ENCODE measurements at regions not wholly inside any gene's neighbourhood (a gene's known extent, or its start where the extent isn't known, plus 50 kb on each side); places are given as distances from the start of the nearest gene placed in this dataset.

DNA sequence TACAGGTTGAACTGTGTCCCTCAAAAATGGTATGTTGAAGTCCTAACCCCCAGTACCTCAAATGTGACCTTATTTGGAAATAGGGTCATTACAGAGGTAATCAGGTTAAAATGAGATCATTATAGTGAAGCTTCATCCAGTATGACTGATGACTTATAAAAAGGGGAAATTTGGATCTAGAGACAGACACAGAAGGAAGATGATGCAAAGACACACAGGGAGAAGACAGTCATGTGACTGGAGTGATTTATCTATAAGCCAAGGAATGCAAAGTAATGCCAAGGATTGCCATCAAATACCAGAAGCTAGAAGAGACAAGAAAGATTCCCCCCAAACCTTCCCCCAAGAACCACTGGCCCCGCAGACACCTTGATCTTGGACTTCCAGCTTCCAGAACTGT, 155.2 kb downstream of the RBMX2 start:
- TF ChIP-seq, protein P1, sequence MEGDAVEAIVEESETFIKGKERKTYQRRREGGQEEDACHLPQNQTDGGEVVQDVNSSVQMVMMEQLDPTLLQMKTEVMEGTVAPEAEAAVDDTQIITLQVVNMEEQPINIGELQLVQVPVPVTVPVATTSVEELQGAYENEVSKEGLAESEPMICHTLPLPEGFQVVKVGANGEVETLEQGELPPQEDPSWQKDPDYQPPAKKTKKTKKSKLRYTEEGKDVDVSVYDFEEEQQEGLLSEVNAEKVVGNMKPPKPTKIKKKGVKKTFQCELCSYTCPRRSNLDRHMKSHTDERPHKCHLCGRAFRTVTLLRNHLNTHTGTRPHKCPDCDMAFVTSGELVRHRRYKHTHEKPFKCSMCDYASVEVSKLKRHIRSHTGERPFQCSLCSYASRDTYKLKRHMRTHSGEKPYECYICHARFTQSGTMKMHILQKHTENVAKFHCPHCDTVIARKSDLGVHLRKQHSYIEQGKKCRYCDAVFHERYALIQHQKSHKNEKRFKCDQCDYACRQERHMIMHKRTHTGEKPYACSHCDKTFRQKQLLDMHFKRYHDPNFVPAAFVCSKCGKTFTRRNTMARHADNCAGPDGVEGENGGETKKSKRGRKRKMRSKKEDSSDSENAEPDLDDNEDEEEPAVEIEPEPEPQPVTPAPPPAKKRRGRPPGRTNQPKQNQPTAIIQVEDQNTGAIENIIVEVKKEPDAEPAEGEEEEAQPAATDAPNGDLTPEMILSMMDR (conservative IDR thresholded peaks at IDR 0.05 in 1 of 2, IDR thresholded peaks at IDR 0.05 in 1 of 2; ENCODE audit: low read depth in 1 of 2, low read length in 2 of 2), result no peak
- no peak for TF ChIP-seq EZH2 (IDR thresholded peaks at IDR 0.05; ENCODE audit: low read length, missing control alignments)
